WERI-Rb-1 (cell line): ENCODE measurements at regions not wholly inside any gene's neighbourhood (a gene's known extent, or its start where the extent isn't known, plus 50 kb on each side); places are given as distances from the start of the nearest gene placed in this dataset.
"Not testable (repeated sequence)": the region's sequence is repeated elsewhere in the genome, so short reads cannot be mapped to it uniquely, and the experiment has no call there.

ENCODE experiments used
- DNase-seq: peaks from one replicate; pipeline ENCODE4 v3.0.0-alpha.2; 2020
- H3K27ac ChIP-seq: fragments of 250-450 bp; sonication (Bioruptor Pico); 2 replicates; pipeline ENCODE4 v1.5.1; 2020; ENCODE audit warnings: mild to moderate bottlenecking, moderate library complexity
- H3K27me3 ChIP-seq: fragments of 250-450 bp; sonication (Bioruptor Pico); 2 replicates; pipeline ENCODE4 v1.5.1; 2021; ENCODE audit warnings: mild to moderate bottlenecking, low read depth, moderate library complexity; ENCODE audit not compliant: insufficient read depth, severe bottlenecking
- H3K36me3 ChIP-seq: fragments of 250-450 bp; sonication (Bioruptor Pico); 2 replicates; pipeline ENCODE4 v1.5.1; 2020; ENCODE audit warnings: mild to moderate bottlenecking, moderate library complexity
- H3K4me3 ChIP-seq: 2 replicates; pipeline ENCODE4 v1.5.1; 2011; ENCODE audit warnings: low read depth, mild to moderate bottlenecking, control low read depth, low read length
- H3K9me3 ChIP-seq: fragments of 250-450 bp; sonication (Bioruptor Pico); 2 replicates; pipeline ENCODE4 v1.5.1; 2021; ENCODE audit warnings: mild to moderate bottlenecking, moderate library complexity; ENCODE audit not compliant: severe bottlenecking
- TF ChIP-seq, protein P1 (sequence below): IDR thresholded peaks from 2 replicates; pipeline ENCODE4 v1.5.1; 2011; ENCODE audit warnings: low read depth, mild to moderate bottlenecking, control low read depth, inconsistent platforms, low read length

DNA sequence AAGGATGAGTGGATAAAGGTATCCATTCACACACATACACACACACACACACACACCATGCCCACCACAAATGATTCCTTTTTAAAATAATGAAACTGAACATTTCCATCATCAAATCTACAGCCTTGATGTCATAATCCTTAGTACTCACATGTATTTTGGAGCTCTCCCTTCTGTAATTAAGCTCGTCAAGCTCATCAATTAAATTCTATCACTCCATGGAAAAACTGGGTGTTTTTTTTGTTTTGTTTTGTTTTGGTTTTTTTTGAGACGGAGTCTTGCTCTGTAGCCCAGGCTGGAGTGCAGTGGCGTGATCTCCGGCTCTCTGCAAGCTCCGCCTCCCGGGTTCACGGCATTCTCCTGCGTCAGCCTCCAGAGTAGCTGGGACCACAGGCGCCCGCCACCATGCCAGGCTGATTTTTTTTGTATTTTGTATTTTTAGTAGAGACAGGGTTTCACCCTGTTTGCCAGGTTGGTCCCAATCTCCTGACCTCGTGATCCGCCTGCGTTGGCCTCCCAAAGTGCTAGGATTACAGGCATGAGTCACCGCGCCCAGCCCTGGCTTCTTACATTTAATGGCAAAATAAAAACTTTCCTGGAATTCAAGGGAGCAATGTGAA, 78.6 kb upstream of the RGPD4 start:
- no peak for DNase-seq
- Histone ChIP-seq H3K4me3 (no peak overlapping the region), H3K27me3 (peaks cover 59% of the 10 kb centered on the region), H3K27ac (no peak overlapping the region), H3K36me3 (no peaks in the 10 kb centered on the region), H3K9me3 (no peaks in the 10 kb centered on the region)
- TF ChIP-seq, protein P1, sequence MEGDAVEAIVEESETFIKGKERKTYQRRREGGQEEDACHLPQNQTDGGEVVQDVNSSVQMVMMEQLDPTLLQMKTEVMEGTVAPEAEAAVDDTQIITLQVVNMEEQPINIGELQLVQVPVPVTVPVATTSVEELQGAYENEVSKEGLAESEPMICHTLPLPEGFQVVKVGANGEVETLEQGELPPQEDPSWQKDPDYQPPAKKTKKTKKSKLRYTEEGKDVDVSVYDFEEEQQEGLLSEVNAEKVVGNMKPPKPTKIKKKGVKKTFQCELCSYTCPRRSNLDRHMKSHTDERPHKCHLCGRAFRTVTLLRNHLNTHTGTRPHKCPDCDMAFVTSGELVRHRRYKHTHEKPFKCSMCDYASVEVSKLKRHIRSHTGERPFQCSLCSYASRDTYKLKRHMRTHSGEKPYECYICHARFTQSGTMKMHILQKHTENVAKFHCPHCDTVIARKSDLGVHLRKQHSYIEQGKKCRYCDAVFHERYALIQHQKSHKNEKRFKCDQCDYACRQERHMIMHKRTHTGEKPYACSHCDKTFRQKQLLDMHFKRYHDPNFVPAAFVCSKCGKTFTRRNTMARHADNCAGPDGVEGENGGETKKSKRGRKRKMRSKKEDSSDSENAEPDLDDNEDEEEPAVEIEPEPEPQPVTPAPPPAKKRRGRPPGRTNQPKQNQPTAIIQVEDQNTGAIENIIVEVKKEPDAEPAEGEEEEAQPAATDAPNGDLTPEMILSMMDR: no peak

DNA sequence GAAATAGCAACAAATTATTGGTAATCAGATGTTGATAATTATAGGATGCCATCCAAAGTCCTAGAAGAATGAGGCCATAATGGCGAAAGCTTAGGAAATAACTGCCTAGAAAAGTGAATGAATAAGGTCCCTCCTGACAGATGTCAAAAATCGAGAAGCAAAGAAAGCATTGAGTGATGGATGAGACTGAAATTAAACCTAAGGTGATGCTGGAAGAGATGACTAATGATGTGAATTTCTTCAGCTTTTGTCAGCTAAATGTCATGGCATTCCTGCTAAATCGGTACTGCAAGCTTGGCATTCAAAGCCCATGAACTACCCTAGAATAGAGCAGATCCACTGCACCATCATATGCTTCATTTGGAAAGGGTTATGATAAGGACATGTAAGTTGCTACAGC, 74.8 kb upstream of the RGPD4 start:
- Histone ChIP-seq H3K36me3 (no peaks in the 10 kb centered on the region), H3K27me3 (peaks cover 62% of the 10 kb centered on the region), H3K9me3 (no peaks in the 10 kb centered on the region), H3K4me3 (no peak overlapping the region), H3K27ac (no peak overlapping the region)
- TF ChIP-seq, protein P1: no peak
- no peak for DNase-seq

DNA sequence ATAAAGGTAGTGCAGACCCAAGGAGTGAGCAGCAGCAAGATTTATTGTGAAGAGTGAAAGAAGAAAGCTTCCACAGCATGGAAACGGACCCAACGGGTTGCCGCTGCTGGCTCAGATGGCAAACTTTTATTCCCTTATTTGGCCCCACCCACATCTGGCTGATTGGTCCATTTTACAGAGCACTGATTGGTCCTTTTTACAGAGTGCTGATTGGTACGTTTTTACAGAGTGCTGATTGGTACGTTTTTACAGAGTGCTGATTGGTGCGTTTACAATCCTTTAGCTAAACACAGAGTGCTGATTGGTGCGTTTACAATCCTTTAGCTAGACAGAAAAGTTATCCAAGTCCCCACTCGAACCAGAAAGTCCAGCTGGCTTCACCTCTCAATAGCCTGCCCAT, 72.9 kb upstream of the RGPD4 start:
- H3K36me3 ChIP-seq, H3K27ac ChIP-seq, H3K9me3 ChIP-seq, H3K4me3 ChIP-seq, DNase-seq: not testable (repeated sequence)
- peaks cover 57% of the 10 kb centered on the region for H3K27me3 ChIP-seq

DNA sequence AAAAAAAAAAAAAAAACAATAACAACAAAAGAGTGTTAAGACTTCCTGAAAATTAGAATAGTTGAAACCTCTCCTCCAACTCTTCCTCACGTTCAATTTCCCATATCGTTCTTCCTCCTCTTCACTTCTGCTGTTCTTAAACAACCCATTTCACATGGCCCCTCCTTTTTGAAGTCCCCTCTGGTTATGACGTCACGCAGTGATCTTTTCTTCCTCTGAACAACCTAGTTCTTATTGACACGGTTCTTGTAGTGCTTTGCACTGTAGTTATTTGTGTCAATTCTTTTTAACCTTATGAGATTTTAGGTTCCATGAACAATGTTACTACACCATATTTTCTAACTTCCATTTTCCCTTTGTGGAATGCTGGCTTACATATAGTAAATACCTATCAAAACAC, 69.5 kb upstream of the RGPD4 start:
- Histone ChIP-seq H3K36me3 (no peaks in the 10 kb centered on the region), H3K4me3 (no peak overlapping the region), H3K27me3 (peaks cover 47% of the 10 kb centered on the region), H3K27ac (no peak overlapping the region), H3K9me3 (no peaks in the 10 kb centered on the region)
- TF ChIP-seq, protein P1: no peak
- no peak for DNase-seq

DNA sequence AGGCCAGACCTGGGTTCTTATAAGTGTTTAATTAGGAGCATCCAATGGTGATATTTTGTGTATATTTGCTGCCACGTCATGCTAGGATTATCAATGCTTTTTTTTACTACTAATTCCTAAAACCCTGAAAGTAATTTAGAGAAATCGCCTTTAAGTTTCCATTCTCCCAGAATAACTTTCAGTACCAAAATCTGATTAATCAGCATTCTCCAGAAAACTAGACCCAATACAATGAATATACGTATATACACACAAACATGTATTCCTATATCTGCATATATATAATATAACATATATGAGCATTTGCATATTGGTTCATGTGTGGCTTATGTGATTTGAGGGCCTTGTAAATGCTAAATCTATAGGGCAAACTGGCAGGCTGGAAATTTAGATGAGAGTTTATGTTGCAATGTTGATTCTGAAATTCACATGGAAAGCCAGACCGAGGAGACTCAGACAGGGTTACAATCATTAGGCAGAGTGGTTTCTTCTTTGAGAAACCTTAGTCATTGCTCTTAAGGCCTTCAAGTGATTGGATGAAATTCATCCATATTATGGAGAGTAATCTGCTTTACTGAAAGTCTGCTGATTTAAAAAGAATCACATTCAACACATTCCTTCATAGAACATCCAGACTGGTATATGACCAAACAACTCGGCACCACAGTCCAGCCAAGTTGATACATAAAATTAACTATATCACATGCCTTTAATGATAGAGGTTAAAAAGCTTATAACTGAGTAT, 65.9 kb upstream of the RGPD4 start:
- no peak overlapping the region for H3K27ac ChIP-seq
- H3K4me3 ChIP-seq: no peak overlapping the region
- DNase-seq: no peak
- TF ChIP-seq, protein P1: no peak
- H3K27me3 ChIP-seq: peaks cover 41% of the 10 kb centered on the region
- H3K9me3 ChIP-seq: no peaks in the 10 kb centered on the region
- no peaks in the 10 kb centered on the region for H3K36me3 ChIP-seq

DNA sequence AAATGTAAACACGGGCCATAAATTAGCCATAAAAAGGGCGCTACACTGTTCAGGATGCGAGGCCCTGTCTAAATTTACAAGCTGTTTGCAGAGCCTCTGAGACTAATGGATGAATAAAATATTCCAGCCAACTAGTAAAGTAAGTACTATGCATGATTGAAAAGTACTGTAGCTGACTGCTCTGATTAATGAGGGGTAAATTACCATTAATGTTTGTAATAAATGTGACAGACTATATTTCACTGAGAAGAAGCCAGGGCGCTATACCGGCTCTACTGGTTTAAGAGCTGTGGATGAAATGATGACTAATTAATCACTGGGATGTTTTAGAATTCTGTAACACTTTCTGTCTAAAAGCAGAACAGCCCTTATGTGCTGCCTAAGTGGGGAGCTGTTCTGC, 54.3 kb upstream of the RGPD4 start:
- H3K9me3 ChIP-seq: no peaks in the 10 kb centered on the region
- peaks cover 55% of the 10 kb centered on the region for H3K27me3 ChIP-seq
- H3K36me3 ChIP-seq: no peaks in the 10 kb centered on the region
- no peak for DNase-seq
- H3K4me3 ChIP-seq: no peak overlapping the region
- H3K27ac ChIP-seq: no peak overlapping the region
- TF ChIP-seq, protein P1: no peak
